ENCODE measurements at regions not wholly inside any gene's neighbourhood (a gene's known extent, or its start where the extent isn't known, plus 50 kb on each side); places are given as distances from the start of the nearest gene placed in this dataset.

DNA sequence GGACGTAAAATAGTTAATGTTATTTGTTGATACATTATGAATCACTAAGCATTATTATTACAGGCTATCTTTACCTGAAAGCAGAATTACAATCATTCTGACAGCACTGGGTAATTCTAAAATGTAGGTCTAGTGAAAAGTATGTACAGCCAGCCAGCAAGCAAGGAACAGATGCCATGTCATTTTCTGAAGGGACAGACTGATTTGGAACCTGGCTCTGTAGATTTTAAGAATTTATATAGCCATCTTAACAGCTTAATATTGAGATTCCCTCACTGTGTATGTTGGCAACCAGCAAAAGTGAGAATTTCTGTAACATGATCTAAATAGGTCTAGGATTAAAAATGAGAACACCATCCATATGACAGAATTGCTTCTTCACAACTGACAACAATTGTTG, 359.4 kb downstream of the ZIC4 start:
- Mint-ChIP-seq H3K27ac (no peak overlapping the region), H3K36me3 (ENCODE audit: low read depth) (no peaks in the 10 kb centered on the region), H3K9me3 (no peaks in the 10 kb centered on the region), H3K4me3 (no peak overlapping the region), H3K27me3 (ENCODE audit: low read depth) (no peaks in the 10 kb centered on the region), H3K4me1 (peaks cover 6% of the 10 kb centered on the region)
- TF ChIP-seq, protein P1, sequence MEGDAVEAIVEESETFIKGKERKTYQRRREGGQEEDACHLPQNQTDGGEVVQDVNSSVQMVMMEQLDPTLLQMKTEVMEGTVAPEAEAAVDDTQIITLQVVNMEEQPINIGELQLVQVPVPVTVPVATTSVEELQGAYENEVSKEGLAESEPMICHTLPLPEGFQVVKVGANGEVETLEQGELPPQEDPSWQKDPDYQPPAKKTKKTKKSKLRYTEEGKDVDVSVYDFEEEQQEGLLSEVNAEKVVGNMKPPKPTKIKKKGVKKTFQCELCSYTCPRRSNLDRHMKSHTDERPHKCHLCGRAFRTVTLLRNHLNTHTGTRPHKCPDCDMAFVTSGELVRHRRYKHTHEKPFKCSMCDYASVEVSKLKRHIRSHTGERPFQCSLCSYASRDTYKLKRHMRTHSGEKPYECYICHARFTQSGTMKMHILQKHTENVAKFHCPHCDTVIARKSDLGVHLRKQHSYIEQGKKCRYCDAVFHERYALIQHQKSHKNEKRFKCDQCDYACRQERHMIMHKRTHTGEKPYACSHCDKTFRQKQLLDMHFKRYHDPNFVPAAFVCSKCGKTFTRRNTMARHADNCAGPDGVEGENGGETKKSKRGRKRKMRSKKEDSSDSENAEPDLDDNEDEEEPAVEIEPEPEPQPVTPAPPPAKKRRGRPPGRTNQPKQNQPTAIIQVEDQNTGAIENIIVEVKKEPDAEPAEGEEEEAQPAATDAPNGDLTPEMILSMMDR (IDR thresholded peaks at IDR 0.05; ENCODE audit: unreplicated experiment in 3 of 3) = no peak

DNA sequence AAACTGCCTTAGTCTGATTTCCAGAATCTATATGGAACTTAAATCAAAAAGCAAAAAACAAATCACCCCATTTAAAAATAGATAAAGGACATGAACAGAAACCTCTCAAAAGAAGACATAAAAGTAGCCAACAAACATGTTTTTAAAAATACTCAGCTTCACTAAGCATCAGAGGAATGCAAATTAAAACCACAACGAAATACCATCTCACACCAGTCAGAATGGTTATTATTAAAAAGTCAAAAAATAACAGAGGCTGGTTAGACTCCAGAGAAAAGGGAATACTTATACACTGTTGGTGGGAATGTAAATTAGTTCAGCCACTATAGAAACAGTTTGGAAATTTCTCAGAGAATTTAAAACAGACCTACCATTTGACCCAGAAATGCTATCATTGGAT, 367.9 kb downstream of the ZIC4 start:
- Mint-ChIP-seq H3K36me3 (ENCODE audit: low read depth) (peaks cover 4% of the 10 kb centered on the region), H3K4me3 (no peak overlapping the region), H3K9me3 (peaks cover 14% of the 10 kb centered on the region), H3K27ac (no peak overlapping the region), H3K27me3 (ENCODE audit: low read depth) (no peaks in the 10 kb centered on the region), H3K4me1 (no peaks in the 10 kb centered on the region)
- TF ChIP-seq, protein P1 (IDR thresholded peaks at IDR 0.05; ENCODE audit: unreplicated experiment in 3 of 3) = no peak

DNA sequence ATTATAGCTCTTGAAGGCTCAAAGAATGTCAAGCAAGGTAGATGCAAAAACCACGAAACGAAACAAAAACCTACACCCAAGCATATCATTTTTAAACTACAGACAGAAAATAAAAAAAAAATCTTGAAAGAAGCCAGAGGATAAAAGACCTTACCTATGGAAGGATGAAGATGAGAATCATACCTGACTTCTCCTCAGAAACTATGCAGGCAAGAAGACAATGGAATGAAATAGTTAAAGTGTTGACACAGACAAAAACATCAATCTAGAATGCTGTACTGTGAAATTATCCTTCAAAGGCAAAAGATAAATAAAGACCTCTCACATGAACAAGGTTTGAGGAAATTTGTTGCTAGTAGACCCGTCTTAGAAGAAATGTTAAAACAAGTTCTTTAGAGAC, 372.0 kb downstream of the ZIC4 start:
- Mint-ChIP-seq H3K4me3 (no peak overlapping the region), H3K9me3 (peaks cover 14% of the 10 kb centered on the region), H3K36me3 (ENCODE audit: low read depth) (peaks cover 4% of the 10 kb centered on the region), H3K27me3 (ENCODE audit: low read depth) (no peaks in the 10 kb centered on the region), H3K4me1 (no peaks in the 10 kb centered on the region), H3K27ac (no peak overlapping the region)
- TF ChIP-seq, protein P1 (IDR thresholded peaks at IDR 0.05; ENCODE audit: unreplicated experiment in 3 of 3) = no peak

DNA sequence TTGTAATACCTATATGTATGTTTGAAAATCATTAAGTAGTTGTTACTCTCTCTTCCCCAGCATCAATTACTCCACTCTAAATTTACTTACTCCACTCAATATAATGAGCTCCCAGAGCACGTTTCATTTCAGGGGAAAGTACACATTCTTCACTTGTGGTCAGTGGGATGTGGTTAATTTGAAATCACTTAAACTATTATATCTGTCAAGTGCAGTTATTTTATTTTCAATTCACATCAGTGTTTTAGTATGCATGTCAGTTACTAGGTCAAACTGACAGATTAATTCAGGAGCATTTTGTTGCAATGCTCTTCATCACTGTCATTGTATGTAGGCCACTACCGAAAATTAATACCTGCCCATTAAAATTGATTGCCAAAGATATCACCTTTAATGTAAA, 376.1 kb downstream of the ZIC4 start:
- no peak overlapping the region for H3K4me3 Mint-ChIP-seq
- H3K36me3 Mint-ChIP-seq (ENCODE audit: low read depth) = peaks cover 4% of the 10 kb centered on the region
- H3K9me3 Mint-ChIP-seq = peaks cover 12% of the 10 kb centered on the region
- TF ChIP-seq, protein P1 (IDR thresholded peaks at IDR 0.05; ENCODE audit: unreplicated experiment in 3 of 3) = no peak
- H3K27me3 Mint-ChIP-seq (ENCODE audit: low read depth) = no peaks in the 10 kb centered on the region
- H3K4me1 Mint-ChIP-seq = no peaks in the 10 kb centered on the region
- no peak overlapping the region for H3K27ac Mint-ChIP-seq

DNA sequence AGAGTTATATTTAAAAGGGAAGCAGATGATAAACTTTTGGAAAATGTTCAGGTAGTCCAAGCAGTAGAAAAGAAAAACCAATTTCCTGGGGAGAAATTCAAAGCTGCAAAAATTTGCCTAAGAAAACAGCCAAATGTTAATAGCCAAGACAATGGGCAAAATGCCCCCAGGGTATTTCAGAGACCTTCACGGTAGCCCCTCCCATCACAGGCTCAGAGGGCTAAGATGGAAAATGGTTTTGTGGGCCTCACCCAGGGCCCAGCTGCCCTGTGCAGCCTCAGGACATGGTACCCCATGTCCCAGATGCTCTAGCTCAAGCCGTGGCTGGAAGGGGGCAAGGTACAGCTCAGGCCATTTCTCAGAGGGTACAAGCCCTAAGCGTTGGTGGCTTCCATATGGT, 391.0 kb downstream of the ZIC4 start:
- Mint-ChIP-seq H3K4me3 (no peak overlapping the region), H3K36me3 (ENCODE audit: low read depth) (no peaks in the 10 kb centered on the region), H3K4me1 (no peaks in the 10 kb centered on the region), H3K9me3 (peaks cover 2% of the 10 kb centered on the region), H3K27me3 (ENCODE audit: low read depth) (peaks cover 3% of the 10 kb centered on the region), H3K27ac (no peak overlapping the region)
- TF ChIP-seq, protein P1 (IDR thresholded peaks at IDR 0.05; ENCODE audit: unreplicated experiment in 3 of 3) = no peak

DNA sequence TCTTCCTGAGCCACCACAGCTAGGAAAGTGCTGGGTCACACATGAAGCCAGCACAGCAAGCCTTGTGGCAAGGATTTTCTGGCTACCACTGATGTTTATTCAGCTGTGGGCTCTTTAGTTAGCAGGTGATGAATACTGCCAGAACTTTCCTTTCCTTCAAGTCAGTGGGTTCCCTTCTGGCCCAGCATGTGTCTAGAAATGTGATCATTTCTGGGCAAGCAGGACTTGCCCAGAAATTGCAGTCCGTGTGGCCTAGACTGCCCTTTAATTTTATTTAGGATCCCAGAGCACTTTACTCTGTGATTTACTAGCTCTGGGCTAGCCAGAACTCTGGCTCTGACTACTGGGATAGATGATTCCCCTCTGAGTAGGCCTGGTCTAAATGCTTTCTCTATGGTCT, 397.5 kb downstream of the ZIC4 start:
- peaks cover 3% of the 10 kb centered on the region for H3K9me3 Mint-ChIP-seq
- no peak overlapping the region for H3K27ac Mint-ChIP-seq
- no peaks in the 10 kb centered on the region for H3K4me1 Mint-ChIP-seq
- H3K36me3 Mint-ChIP-seq (ENCODE audit: low read depth) = no peaks in the 10 kb centered on the region
- H3K4me3 Mint-ChIP-seq = no peak overlapping the region
- H3K27me3 Mint-ChIP-seq (ENCODE audit: low read depth) = no peaks in the 10 kb centered on the region
- TF ChIP-seq, protein P1 (IDR thresholded peaks at IDR 0.05; ENCODE audit: unreplicated experiment in 3 of 3) = no peak
